ENCODE measurements at regions not wholly inside any gene's neighbourhood (a gene's known extent, or its start where the extent isn't known, plus 50 kb on each side); places are given as distances from the start of the nearest gene placed in this dataset.

- ChIA-PET CTCF (no interaction called here), POLR2A (no interaction called here)
- Histone ChIP-seq H3K9me3 (ENCODE audit: control insufficient read depth, insufficient read depth, low read depth, low read length) (no peaks in the 10 kb centered on the region), H3K4me1 (ENCODE audit: control insufficient read depth, insufficient read depth, low read length) (no peaks in the 10 kb centered on the region), H3K36me3 (ENCODE audit: control insufficient read depth, insufficient read depth, low read length) (no peaks in the 10 kb centered on the region), H3K27me3 (ENCODE audit: control insufficient read depth, insufficient read depth, low read length) (no peaks in the 10 kb centered on the region), H3K27ac (ENCODE audit: low read length) (no peak overlapping the region), H3K4me3 (ENCODE audit: low read depth in 2 of 2, low read length in 2 of 2) (no peak overlapping the region)
- ATAC-seq (no peak), DNase-seq (ENCODE audit: low read depth, low spot score) (no peak)
- TF ChIP-seq, protein P1, sequence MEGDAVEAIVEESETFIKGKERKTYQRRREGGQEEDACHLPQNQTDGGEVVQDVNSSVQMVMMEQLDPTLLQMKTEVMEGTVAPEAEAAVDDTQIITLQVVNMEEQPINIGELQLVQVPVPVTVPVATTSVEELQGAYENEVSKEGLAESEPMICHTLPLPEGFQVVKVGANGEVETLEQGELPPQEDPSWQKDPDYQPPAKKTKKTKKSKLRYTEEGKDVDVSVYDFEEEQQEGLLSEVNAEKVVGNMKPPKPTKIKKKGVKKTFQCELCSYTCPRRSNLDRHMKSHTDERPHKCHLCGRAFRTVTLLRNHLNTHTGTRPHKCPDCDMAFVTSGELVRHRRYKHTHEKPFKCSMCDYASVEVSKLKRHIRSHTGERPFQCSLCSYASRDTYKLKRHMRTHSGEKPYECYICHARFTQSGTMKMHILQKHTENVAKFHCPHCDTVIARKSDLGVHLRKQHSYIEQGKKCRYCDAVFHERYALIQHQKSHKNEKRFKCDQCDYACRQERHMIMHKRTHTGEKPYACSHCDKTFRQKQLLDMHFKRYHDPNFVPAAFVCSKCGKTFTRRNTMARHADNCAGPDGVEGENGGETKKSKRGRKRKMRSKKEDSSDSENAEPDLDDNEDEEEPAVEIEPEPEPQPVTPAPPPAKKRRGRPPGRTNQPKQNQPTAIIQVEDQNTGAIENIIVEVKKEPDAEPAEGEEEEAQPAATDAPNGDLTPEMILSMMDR (IDR thresholded peaks at IDR 0.05), result no peak
- in situ Hi-C loops (cut with HindIII; ENCODE audit: low pct_unique_long_range_greater_than_20kb, low sequenced_read_pairs), result no loop called here
- no TSS peak for BruUV-seq (replicated peaks)
- intact Hi-C loops (cut with micrococcal nuclease; ENCODE audit: unreplicated experiment), result no loop called here
These were observed 66.8 kb upstream of the SMC2 start for GRCh38 chr9:104027295-104027694.

GRCh38 chr9:104028827-104029226 is 65.3 kb upstream of the SMC2 start:
- Histone ChIP-seq H3K4me3 (ENCODE audit: low read depth in 2 of 2, low read length in 2 of 2) (no peak overlapping the region), H3K36me3 (ENCODE audit: control insufficient read depth, insufficient read depth, low read length) (no peaks in the 10 kb centered on the region), H3K27ac (ENCODE audit: low read length) (no peak overlapping the region), H3K27me3 (ENCODE audit: control insufficient read depth, insufficient read depth, low read length) (no peaks in the 10 kb centered on the region), H3K9me3 (ENCODE audit: control insufficient read depth, insufficient read depth, low read depth, low read length) (no peaks in the 10 kb centered on the region), H3K4me1 (ENCODE audit: control insufficient read depth, insufficient read depth, low read length) (no peaks in the 10 kb centered on the region)
- ChIA-PET CTCF (no interaction called here), POLR2A (interaction anchor here (0.5 kb wide), 1 partner anchor 65 kb away, joined by 14 read pairs; the partner anchor contains the start of gene SMC2)
- ATAC-seq (no peak), DNase-seq (ENCODE audit: low read depth, low spot score) (no peak)
- intact Hi-C loops (cut with micrococcal nuclease; ENCODE audit: unreplicated experiment), result no loop called here
- in situ Hi-C loops (cut with HindIII; ENCODE audit: low pct_unique_long_range_greater_than_20kb, low sequenced_read_pairs), result no loop called here
- TF ChIP-seq TCF7L2 (IDR thresholded peaks at IDR 0.05; ENCODE audit: low read depth, low read length) (no peak), SIN3A (IDR thresholded peaks at IDR 0.05; ENCODE audit: borderline replicate concordance, insufficient read depth, low read depth, low read length) (no peak), REST (IDR thresholded peaks at IDR 0.05; ENCODE audit: insufficient read depth in 1 of 2, low read depth in 2 of 2, low read length in 1 of 2) (no peak), POLR2AphosphoS5 (IDR thresholded peaks at IDR 0.05; ENCODE audit: low read depth, low read length) (no peak)
- TF ChIP-seq, protein P1 (IDR thresholded peaks at IDR 0.05), result no peak
- BruUV-seq (replicated peaks), result no TSS peak
